OCI-LY1 (cell line): ENCODE measurements at regions not wholly inside any gene's neighbourhood (a gene's known extent, or its start where the extent isn't known, plus 50 kb on each side); places are given as distances from the start of the nearest gene placed in this dataset.

Experiments used
- H2AFZ ChIP-seq: fragments of 200-600 bp; sonication (generic), shearing (Covaris generic); 2 replicates; pipeline ENCODE4 v1.6.0; 2014; ENCODE audit warnings: antibody characterized with exemption, mild to moderate bottlenecking, low read length
- H3F3A ChIP-seq: fragments of 200-600 bp; sonication (generic), shearing (Covaris generic); 2 replicates; pipeline ENCODE4 v1.6.0; 2014; ENCODE audit warnings: mild to moderate bottlenecking, antibody characterized with exemption, low read length, moderate library complexity; ENCODE audit not compliant: insufficient read depth
- H3K27ac ChIP-seq: fragments of 200-600 bp; sonication (generic); 2 replicates; pipeline ENCODE4 v1.5.1; 2014; ENCODE audit warnings: low read length, mixed run types, mild to moderate bottlenecking, low read depth; ENCODE audit not compliant: poor library complexity, severe bottlenecking
- H3K27me3 ChIP-seq: fragments of 200-600 bp; sonication (generic); 2 replicates; pipeline ENCODE4 v1.6.0; 2014; ENCODE audit warnings: antibody characterized with exemption, mild to moderate bottlenecking, low read length, moderate library complexity; ENCODE audit not compliant: insufficient read depth
- H3K36me3 ChIP-seq: fragments of 200-600 bp; sonication (generic); 2 replicates; pipeline ENCODE4 v1.6.1; 2014; ENCODE audit warnings: mild to moderate bottlenecking, antibody characterized with exemption, low read length, moderate library complexity, mixed read lengths; ENCODE audit not compliant: insufficient read depth
- H3K4me1 ChIP-seq: fragments of 200-600 bp; sonication (generic); 2 replicates; pipeline ENCODE4 v1.5.1; 2014; ENCODE audit warnings: mild to moderate bottlenecking, low read length, moderate library complexity; ENCODE audit not compliant: insufficient read depth, severe bottlenecking
- H3K4me2 ChIP-seq: fragments of 200-600 bp; sonication (generic), shearing (Covaris generic); 2 replicates; pipeline ENCODE4 v1.6.1; 2014; ENCODE audit warnings: low read length
- H3K4me3 ChIP-seq: fragments of 200-600 bp; sonication (generic); 2 replicates; pipeline ENCODE4 v1.5.1; 2014; ENCODE audit warnings: low read length, low read depth, mild to moderate bottlenecking, mixed read lengths; ENCODE audit not compliant: poor library complexity, severe bottlenecking
- H3K79me2 ChIP-seq: fragments of 200-600 bp; shearing (Covaris generic); 2 replicates; pipeline ENCODE4 v1.6.1; 2016; ENCODE audit warnings: mixed run types, low read length, mixed read lengths; ENCODE audit not compliant: insufficient read depth
- H3K9ac ChIP-seq: fragments of 200-600 bp; sonication (generic), shearing (Covaris generic); 2 replicates; pipeline ENCODE4 v1.6.1; 2014; ENCODE audit warnings: mild to moderate bottlenecking, low read length, mixed read lengths
- H3K9me2 ChIP-seq: fragments of 200-600 bp; sonication (generic), shearing (Covaris generic); 2 replicates; pipeline ENCODE4 v1.6.1; 2014; ENCODE audit warnings: low read depth, mild to moderate bottlenecking, low read length, mixed read lengths
- H3K9me3 ChIP-seq: fragments of 200-600 bp; shearing (Covaris generic); 2 replicates; pipeline ENCODE4 v1.6.1; 2014; ENCODE audit warnings: low read length, mixed read lengths
- H4K20me1 ChIP-seq: fragments of 200-600 bp; sonication (generic), shearing (Covaris generic); 2 replicates; pipeline ENCODE4 v1.6.0; 2016; ENCODE audit warnings: mild to moderate bottlenecking, low read length; ENCODE audit not compliant: insufficient read depth
- CTCF ChIP-seq: fragments of 200-600 bp; sonication (generic), shearing (Covaris generic); IDR thresholded peaks from 2 replicates; pipeline ENCODE4 v1.5.1; 2017; ENCODE audit warnings: mild to moderate bottlenecking, antibody characterized with exemption, low read length, moderate library complexity, mixed read lengths
- EZH2 ChIP-seq: fragments of 200-600 bp; sonication (generic), shearing (Covaris generic); IDR thresholded peaks from 2 replicates; pipeline ENCODE4 v1.8.0; 2017; ENCODE audit warnings: borderline replicate concordance, mixed run types, mild to moderate bottlenecking, antibody characterized with exemption, low read length, moderate library complexity, mixed read lengths

- Histone ChIP-seq H3K4me3 (no peak overlapping the region), H3K4me1 (no peaks in the 10 kb centered on the region), H3K79me2 (no peaks in the 10 kb centered on the region), H3K9me2 (no peaks in the 10 kb centered on the region), H3K9me3 (no peaks in the 10 kb centered on the region), H3K36me3 (no peaks in the 10 kb centered on the region), H3F3A (no peaks in the 10 kb centered on the region), H2AFZ (no peak overlapping the region), H3K9ac (no peak overlapping the region), H3K27ac (no peak overlapping the region), H4K20me1 (no peaks in the 10 kb centered on the region), H3K27me3 (no peaks in the 10 kb centered on the region; the same call in 1 of the 2 replicates), H3K4me2 (no peak overlapping the region)
- TF ChIP-seq EZH2, result no peak
- TF ChIP-seq CTCF, result no peak
Measured at GRCh38 chr20:61134296-61135030, 117.6 kb upstream of the CDH4 start.

GRCh38 chr20:61135266-61135665 lies 116.8 kb upstream of the CDH4 start:
- Histone ChIP-seq H3F3A (no peaks in the 10 kb centered on the region), H4K20me1 (no peaks in the 10 kb centered on the region), H3K4me3 (no peak overlapping the region), H3K9me3 (no peaks in the 10 kb centered on the region), H3K4me2 (no peak overlapping the region), H3K9me2 (no peaks in the 10 kb centered on the region), H3K36me3 (no peaks in the 10 kb centered on the region), H3K27me3 (no peaks in the 10 kb centered on the region; the same call in 1 of the 2 replicates), H3K27ac (no peak overlapping the region), H3K9ac (no peak overlapping the region), H3K79me2 (no peaks in the 10 kb centered on the region), H2AFZ (no peak overlapping the region), H3K4me1 (no peaks in the 10 kb centered on the region)
- no peak for TF ChIP-seq EZH2

GRCh38 chr20:61135968-61136367 lies 116.1 kb upstream of the CDH4 start:
- H3K27me3 ChIP-seq, result no peaks in the 10 kb centered on the region; the same call in 1 of the 2 replicates
- no peak overlapping the region for H3K27ac ChIP-seq
- H4K20me1 ChIP-seq, result no peaks in the 10 kb centered on the region
- no peak overlapping the region for H2AFZ ChIP-seq
- no peaks in the 10 kb centered on the region for H3F3A ChIP-seq
- H3K4me3 ChIP-seq, result no peak overlapping the region
- no peaks in the 10 kb centered on the region for H3K9me3 ChIP-seq
- no peaks in the 10 kb centered on the region for H3K9me2 ChIP-seq
- H3K4me2 ChIP-seq, result no peak overlapping the region
- H3K36me3 ChIP-seq, result no peaks in the 10 kb centered on the region
- no peak for TF ChIP-seq CTCF
- no peak for TF ChIP-seq EZH2
- no peak overlapping the region for H3K9ac ChIP-seq
- no peaks in the 10 kb centered on the region for H3K4me1 ChIP-seq
- no peaks in the 10 kb centered on the region for H3K79me2 ChIP-seq

- H3K9ac ChIP-seq, result no peak overlapping the region
- no peaks in the 10 kb centered on the region for H3K27me3 ChIP-seq
- H3K9me3 ChIP-seq, result no peaks in the 10 kb centered on the region
- H3K9me2 ChIP-seq, result no peaks in the 10 kb centered on the region
- TF ChIP-seq CTCF (no peak), EZH2 (no peak)
- no peak overlapping the region for H3K27ac ChIP-seq
- H2AFZ ChIP-seq, result no peak overlapping the region
- no peaks in the 10 kb centered on the region for H3K4me1 ChIP-seq
- H3F3A ChIP-seq, result no peaks in the 10 kb centered on the region
- no peak overlapping the region for H3K4me2 ChIP-seq
- H3K4me3 ChIP-seq, result no peak overlapping the region
- H4K20me1 ChIP-seq, result no peaks in the 10 kb centered on the region
- H3K79me2 ChIP-seq, result no peaks in the 10 kb centered on the region
- H3K36me3 ChIP-seq, result no peaks in the 10 kb centered on the region
Measured at GRCh38 chr20:61138566-61138965, 113.5 kb upstream of the CDH4 start.
